GM12864 (cell line): ENCODE measurements at regions not wholly inside any gene's neighbourhood (a gene's known extent, or its start where the extent isn't known, plus 50 kb on each side); places are given as distances from the start of the nearest gene placed in this dataset.
"Not testable (repeated sequence)": the region's sequence is repeated elsewhere in the genome, so short reads cannot be mapped to it uniquely, and the experiment has no call there.

Experiments used
- DNase-seq: peaks from one replicate; pipeline ENCODE4 v3.0.0-alpha.2; 2011; ENCODE audit warnings: low read depth
- H3K4me3 ChIP-seq: 2 replicates; pipeline ENCODE4 v1.5.1; 2011; ENCODE audit warnings: mild to moderate bottlenecking, low read depth, low read length, control low read depth
- TF ChIP-seq, protein P1 (sequence below): IDR thresholded peaks from 2 replicates; pipeline ENCODE4 v1.5.1; 2011; ENCODE audit warnings: low read depth, mild to moderate bottlenecking, moderate library complexity, low read length, control low read depth, inconsistent platforms; ENCODE audit errors: missing control alignments

- no peak overlapping the region for H3K4me3 ChIP-seq
- no peak for DNase-seq
- TF ChIP-seq, protein P1, sequence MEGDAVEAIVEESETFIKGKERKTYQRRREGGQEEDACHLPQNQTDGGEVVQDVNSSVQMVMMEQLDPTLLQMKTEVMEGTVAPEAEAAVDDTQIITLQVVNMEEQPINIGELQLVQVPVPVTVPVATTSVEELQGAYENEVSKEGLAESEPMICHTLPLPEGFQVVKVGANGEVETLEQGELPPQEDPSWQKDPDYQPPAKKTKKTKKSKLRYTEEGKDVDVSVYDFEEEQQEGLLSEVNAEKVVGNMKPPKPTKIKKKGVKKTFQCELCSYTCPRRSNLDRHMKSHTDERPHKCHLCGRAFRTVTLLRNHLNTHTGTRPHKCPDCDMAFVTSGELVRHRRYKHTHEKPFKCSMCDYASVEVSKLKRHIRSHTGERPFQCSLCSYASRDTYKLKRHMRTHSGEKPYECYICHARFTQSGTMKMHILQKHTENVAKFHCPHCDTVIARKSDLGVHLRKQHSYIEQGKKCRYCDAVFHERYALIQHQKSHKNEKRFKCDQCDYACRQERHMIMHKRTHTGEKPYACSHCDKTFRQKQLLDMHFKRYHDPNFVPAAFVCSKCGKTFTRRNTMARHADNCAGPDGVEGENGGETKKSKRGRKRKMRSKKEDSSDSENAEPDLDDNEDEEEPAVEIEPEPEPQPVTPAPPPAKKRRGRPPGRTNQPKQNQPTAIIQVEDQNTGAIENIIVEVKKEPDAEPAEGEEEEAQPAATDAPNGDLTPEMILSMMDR = no peak
Observed at GRCh38 chrX:122270809-122271494, 913.1 kb upstream of the GRIA3 start.

DNA sequence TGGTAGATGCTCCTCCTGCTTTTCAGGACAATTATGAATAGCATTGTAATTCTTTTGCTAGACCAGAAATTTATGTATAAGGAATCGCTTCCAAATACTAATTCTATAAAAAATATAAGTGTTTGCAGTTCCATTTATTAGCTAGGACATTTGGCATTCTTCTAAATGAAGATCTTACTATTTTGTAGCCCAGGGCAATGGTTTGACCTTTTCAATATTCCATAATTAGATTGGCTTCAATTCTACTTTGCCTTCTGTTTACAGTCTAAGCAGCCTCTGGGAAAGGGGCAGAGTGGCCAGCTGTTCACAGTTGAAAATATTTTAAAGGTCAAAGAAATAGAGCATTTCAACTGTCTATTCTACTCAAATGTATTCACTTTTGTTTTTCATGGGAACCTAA, 912.1 kb upstream of the GRIA3 start:
- no peak overlapping the region for H3K4me3 ChIP-seq
- TF ChIP-seq, protein P1 = no peak

DNA sequence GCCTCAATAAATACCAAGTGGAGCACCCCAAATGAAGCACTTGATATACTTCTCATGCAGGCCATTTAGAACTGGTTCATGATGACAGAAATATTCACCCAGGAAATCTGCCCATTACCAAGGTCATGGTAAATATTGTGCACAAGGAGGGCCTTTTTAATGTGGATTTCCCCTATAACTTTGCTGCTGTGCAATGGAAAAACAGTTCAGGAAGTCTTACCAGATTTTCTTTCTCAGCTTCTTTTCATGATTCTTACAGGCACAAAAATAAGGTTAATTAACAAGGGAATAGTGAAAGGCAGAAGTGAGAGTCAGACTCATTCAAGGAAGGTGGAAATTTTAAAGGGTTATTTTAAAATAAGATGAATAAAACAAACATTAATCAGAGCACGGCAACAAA, 904.3 kb upstream of the GRIA3 start:
- no peak overlapping the region for H3K4me3 ChIP-seq
- TF ChIP-seq, protein P1 = no peak
- no peak for DNase-seq

More for the DNA sequence above, 912.1 kb upstream of the GRIA3 start:
- DNase-seq = no peak

GRCh38 chrX:122299822-122300221, 884.3 kb upstream of the GRIA3 start:
- not testable (repeated sequence) for DNase-seq

DNA sequence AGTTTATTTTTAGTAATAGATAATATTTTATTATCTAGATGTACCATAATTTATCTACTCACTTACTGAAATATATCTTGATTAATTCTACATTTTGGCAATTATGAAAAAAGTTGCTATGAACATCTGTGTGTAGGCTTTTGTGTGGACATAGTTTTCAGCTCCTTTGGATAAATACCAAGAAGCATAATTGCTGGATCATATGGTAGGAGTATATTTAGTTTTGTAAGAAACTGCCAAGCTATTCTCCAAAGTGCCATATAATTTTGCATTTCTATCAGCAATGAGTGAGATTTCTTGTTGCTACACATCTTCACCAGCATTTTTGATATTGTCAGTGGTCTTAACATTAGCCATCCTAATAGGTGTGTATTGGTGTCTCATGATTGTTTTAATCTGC, 882.6 kb upstream of the GRIA3 start:
- no peak overlapping the region for H3K4me3 ChIP-seq
- no peak for DNase-seq
- TF ChIP-seq, protein P1 = no peak

More at GRCh38 chrX:122299822-122300221, 884.3 kb upstream of the GRIA3 start:
- H3K4me3 ChIP-seq = not testable (repeated sequence)

GRCh38 chrX:122303761-122304160, 880.3 kb upstream of the GRIA3 start:
- TF ChIP-seq, protein P1 = no peak
- no peak overlapping the region for H3K4me3 ChIP-seq
- DNase-seq = no peak

DNA sequence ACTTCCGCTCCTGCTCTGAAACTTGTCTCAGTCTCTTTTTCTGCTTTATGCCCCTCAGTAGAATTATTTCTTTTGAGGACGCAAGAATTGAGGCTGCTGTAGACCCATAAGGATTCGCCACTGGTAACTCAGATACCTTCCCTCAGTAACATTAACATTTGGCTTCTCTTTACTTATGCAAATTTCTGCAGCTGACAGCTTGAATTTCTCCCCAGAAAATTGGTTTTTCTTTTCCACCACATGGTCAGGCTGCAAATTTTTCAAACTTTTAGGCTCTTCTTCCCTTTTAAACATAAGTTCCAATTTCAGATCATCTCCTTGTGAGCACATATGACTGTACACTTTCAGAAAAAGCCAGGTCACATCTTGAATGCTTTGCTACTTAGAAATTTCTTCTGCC, 839.3 kb upstream of the GRIA3 start:
- DNase-seq = no peak
- TF ChIP-seq, protein P1 = no peak
- no peak overlapping the region for H3K4me3 ChIP-seq
